Stimulated activated CD4-positive, alpha-beta T cell treated with anti-CD3 and anti-CD28 coated beads, Interleukin-12 subunit alpha, Interleukin-12 subunit beta, amount 100 ng/mL, for 24 hours (primary cell): ENCODE measurements at regions not wholly inside any gene's neighbourhood (a gene's known extent, or its start where the extent isn't known, plus 50 kb on each side); places are given as distances from the start of the nearest gene placed in this dataset.

ENCODE experiments used
- DNase-seq, 2 experiments: peaks; one replicate each; pipeline ENCODE4 v3.0.0-alpha.2; 2020; ENCODE audit warnings: low read depth in 2 of 2

DNA sequence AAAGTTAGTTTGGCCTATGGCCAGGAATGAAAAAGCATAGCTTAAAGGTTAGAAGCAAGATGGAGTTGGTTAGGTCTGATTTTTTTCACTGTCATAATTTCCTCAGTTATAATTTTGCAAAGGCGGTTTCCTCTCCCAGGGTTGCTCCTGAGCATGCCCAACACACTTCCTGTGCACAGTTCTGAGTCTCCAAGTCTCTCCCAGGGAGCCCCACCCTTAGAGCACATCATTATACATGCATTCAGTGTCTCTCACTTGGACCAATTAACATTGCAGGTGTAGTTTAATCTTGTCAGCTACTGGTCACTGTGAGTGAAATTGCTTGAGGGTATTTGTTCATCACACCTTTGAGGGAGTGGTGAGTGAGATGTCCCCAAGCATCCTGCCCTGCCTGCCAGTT, 96.0 kb upstream of the ATP10A start:
- DNase-seq: no peak

DNA sequence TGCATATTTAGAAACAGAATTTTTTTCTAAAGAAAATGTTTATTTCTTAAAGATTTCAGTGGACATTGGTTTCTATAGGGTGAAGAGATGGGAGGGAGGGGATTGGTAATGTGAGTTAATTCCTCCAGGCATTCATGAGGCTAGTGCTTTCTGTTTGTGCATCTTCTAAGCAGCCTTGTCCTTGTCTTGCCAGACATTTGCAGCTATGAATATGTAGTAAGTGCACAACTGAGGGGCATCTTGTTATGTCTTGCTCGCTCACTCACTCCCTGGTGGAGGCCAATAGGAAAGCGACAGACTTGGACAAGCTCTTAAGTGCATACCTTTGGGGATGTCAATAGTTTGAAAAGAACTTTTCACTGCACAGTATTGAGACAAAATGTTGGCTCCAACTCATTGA, 92.5 kb upstream of the ATP10A start:
- DNase-seq: no peak

DNA sequence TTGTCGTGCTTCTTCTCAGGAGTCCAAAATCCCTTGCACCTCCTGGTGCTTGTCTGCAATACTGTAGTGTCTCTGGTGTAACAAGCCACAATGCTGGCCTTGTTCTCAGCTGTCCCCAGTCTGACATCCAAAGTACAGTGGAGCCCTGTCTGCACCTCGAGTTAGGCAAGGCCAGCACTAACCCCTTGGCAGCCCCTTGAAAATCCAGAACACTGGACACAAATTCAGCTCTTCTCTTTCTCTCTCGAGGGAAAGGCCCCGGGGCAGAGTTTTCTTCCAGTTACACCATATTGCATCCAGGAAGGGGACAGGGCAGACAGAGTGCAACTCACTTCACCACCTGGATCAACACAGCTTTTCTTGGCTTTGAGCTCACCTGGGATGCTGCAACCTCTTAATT, 91.3 kb upstream of the ATP10A start:
- DNase-seq: no peak

DNA sequence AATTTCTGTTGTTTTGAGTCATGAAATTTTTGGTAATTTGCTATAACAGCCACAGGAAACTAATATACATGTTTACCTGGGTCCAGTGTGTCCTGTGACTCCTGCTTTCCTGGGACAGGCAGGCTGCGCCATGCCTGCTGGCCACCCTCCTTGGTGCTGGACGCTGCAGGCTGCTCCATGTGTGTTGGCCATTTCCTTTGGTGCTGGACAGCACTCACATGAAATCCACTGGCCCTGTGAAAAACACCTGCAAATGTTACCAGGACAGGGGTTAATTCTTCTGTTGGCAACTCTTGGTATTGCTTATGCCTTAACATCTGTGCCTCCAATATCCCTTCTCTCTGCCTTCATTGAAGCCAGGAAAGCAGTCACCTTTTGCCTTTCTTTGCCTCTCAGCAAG, 86.9 kb upstream of the ATP10A start:
- no peak for DNase-seq

DNA sequence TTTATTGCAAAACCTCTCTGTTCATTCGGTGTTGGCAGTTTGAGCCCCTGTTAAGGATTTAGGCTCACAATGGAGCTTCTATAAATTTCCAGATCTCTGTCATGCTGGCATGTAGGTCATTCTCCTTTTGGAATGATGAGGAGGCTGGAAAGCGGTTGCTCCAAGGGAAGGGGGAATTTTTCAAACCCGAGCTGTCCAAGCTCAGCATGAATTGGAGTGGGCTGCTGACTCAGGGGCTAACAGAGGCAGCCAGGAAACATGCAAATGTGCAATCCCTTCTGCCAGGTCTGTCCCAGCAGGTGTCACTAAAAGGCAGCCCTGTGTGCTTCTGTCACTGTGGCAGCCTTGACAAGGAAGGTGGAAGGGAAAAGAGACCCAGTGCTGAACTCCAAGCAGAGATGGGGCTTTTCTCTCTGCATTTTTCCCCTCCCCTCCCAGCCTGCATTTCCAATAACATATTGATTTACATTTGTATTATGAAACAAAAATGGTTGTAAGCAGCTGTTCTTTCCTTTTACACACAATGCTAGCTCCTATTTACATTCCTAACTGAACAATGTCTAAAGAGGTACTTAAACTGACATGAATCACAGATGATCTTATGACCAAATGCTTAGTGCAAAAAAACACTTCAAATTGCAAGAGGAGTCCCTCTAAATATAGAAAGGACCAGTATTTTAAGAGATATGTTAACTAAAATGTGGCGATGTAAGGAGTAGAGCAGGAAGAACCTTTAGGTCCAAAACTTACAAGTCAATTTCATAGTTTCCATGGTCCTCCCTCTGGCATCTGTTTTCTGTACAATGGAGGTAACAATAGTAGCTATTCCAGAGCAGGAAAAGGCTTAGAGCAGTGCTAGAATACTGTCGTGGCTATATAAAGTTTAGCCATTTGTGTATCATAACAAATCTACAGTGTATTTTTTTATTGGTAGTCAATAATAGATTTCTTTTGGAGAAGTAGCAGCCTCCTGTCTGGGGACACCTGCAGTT, 84.5 kb upstream of the ATP10A start:
- no peak for DNase-seq

DNA sequence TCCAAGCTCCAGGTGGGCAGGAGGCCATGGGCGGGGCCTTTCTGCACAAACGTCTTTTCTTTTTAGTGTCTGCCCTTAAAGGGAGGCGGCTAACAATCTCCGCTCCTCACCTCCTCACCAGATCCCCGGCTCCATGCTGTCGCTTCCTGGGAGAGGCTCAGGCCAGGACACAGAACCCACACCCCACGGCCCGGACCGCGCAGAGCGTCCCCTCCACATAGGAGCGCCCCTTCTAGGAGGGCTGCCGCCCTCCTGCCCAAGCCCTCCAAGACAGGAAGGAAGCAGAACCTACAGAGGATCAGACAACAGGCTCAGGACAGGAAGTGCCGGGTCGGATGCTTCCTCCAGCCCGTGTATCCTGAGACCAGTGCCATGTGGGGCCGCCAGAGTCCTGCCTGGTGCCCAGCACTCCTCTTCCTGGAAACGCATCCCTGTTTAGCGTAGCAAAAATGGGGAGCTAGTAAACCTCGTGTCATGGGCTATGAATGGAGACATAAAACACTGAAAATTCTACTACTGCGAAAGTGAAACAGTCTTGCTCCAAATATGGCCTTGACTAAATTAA, 83.2 kb upstream of the ATP10A start:
- no peak for DNase-seq

DNA sequence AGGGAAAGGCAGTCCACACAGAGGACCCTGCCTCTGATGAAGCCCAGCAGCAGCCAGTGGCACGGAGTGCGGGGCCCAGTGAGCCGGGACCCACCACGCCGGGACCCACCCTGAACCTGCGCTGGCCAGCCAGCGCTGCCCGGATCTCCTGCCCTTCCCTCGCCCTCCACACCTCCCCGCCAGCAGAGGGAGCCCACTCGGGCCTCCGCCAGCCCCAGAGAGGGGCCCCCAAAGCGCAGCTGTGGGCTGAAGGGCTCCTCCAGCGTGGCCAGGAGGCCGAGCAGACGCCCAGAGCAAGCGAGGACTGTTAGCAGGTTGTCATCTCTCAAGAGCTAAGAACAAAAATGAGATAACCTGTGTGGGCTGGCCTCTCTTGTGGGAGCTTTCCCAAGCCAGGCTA, 81.3 kb upstream of the ATP10A start:
- DNase-seq: no peak

DNA sequence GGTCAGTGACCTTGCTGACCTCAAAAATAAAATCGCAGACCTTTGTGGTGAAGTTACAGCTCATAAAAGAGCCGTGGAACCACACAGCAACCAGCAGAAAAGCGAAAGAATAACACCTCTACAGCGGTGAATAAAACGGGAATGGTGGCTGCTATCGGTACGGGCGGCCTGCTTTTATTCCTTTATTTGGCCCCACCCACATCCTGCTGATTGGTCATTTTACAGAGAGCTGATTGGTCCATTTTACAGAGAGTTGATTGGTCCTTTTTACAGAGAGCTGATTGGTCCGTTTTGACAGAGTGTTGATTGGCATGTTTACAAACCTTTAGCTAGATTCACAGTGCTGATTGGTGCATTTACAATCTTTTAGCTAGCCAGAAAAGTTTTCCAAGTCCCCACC, 80.7 kb upstream of the ATP10A start:
- no peak for DNase-seq

DNA sequence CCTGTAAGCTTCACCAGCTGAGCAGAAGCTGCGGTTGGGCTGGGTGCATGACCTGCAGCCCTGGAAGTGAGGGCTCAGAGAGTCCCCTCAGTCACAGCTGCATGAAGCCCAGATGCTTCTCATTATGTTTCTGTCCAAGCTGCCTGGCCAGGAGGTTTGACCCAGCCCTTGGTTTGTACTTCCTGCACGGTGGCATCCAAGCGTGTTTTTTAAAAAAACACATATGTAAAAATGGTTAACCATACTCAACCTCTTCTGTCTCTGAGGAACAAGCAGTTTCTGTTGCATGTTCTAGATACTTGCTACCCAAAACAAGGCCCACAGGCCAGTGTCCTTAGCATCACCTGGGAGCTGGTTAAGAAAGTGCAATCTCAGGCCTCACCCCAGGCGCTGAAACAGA, 76.0 kb upstream of the ATP10A start:
- no peak for DNase-seq

DNA sequence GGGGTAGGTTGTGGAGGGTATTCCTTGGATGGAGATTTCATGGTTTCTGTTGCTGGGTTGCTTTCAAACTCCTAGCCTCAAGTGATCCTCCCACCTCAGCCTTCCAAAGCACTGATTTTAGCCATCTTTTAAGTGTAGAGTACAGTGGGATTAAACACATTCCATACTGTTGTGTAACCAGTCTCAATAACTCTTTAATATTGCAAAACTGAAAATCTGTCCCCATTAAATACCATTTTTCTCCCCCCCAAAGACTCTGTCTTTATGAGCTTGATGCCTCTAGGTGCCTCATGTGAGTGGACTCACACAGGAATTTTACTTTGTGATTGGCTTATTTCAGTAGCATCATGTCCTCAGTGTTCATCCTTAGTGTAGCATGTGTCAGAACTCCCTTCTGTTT, 74.7 kb upstream of the ATP10A start:
- DNase-seq: no peak

DNA sequence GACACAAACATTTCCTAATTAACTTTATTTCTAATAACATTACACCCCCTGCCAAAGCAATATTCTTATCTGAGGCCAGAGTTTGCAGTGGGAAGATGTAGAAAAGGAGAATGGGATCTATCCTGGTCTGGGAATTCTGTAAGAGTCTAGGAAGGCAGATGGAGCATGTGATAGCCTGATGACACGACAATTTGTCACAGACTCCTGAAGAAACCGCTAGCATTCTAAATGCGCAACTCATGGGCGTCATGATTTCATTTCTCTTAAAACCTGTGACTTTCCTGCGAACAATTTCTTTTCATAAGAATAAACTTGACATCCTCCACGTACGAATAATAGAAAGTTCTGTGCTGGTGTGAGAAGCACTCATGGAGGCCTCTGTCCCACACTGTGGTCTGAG, 72.9 kb upstream of the ATP10A start:
- DNase-seq: no peak

DNA sequence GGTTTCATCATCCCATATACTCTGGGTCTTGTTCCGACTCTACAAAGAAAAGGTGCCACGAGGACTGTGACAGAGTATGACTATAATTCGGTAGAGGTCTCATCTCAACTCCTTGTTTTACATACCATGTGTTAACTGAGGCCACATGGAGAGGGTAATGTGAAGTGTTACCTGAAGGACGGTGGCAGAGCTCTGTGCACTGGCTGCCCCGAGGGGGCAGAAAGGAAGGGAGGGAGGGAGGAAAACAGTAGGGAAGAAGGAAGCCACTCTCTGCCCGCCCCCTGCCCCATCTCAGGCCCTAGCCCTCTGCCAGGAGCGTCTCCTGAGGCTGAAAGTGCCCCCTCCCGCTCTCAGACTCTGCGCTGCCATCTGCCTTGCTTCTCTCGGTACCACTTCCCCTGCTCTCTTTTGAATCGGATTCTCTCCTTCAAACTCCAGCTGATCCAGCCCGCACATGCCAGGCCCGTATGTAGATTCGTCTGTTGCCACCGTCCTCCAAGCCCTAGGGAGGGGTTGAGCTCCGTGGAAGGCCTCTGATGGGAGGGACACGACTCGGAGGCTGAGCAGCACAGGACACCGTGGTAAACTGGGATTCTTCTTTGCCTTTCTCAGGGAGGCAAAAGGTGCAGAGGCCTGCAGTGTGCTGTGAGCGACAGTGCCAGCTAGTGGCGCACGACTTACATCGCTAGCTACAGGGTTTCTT, 70.5 kb upstream of the ATP10A start:
- DNase-seq: peak; percentile 24 to 53

DNA sequence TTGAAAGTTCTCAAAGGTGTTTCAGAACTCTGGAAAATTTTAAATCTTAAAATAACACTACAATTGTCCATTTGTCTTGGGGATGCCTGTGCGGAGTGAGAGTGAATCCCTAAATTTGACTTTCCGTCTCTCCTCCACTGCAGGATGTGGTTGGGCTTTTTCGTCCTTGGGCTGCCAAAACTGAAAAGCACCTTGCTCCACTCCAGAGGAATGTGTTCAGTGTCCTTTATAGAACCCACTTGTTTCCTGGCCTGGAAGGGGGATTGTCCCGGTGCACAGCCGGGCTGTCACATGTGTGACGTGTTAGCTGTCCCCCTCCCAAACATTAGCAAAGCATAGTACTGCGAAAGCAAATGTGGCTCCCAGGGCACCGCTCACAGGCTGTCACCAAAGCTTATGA, 69.6 kb upstream of the ATP10A start:
- no peak for DNase-seq

DNA sequence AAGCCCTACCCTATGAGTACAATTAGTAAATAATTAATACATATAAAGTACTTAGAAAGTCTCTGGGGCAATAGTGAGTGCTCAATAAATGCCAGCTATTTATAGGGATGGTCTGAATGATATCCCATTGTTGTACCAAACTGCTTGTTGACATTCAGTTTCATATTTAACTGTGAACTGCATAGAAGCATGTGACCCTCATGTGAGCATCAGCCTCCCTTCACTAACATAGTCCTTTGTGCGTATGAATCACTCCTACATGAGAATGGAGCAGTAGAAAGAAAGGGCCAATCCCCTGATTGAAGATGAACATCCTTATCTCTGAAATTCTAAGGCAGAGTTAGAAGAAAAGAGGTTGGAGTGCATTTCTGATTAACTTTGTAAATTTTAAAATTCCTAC, 68.7 kb upstream of the ATP10A start:
- DNase-seq: no peak

DNA sequence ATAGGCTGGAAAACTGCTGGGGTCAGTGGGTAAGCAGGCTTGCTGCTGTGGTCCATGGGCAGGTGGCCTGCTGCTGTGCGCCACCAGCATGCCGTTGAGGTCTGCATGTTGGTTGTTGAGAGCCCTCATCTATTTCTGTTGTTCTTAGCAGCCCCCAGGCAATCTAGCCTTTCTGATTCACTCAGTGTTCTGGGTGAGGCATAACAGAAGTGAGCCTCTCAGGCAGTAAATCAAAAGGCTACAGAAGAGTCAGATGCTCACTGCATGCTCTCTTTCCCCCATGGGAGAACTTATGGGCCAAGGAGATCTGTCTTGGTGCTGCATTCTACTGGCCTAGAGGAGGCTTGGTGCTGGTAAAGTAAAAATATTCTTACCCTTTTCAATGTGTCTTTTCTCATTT, 67.8 kb upstream of the ATP10A start:
- DNase-seq: no peak
